Glomerular visceral epithelial cell (primary cell): ENCODE measurements at regions not wholly inside any gene's neighbourhood (a gene's known extent, or its start where the extent isn't known, plus 50 kb on each side); places are given as distances from the start of the nearest gene placed in this dataset.

Experiments used
- DNase-seq: peaks from one replicate; pipeline ENCODE4 v3.0.0-alpha.2; 2016; ENCODE audit errors: extremely low spot score

GRCh38 chr5:3281366-3281765 is 314.3 kb upstream of the IRX1 start:
- DNase-seq, result no peak

- no peak for DNase-seq
Observed at GRCh38 chr5:3278643-3279042, 317.0 kb upstream of the IRX1 start.

- DNase-seq, result no peak
Observed at GRCh38 chr5:3277590-3278196, 317.9 kb upstream of the IRX1 start.

GRCh38 chr5:3276896-3277295 is 318.7 kb upstream of the IRX1 start:
- no peak for DNase-seq

GRCh38 chr5:3269395-3270169 is 326.1 kb upstream of the IRX1 start:
- DNase-seq, result no peak

- DNase-seq, result no peak
Observed at GRCh38 chr5:3268760-3269330, 326.8 kb upstream of the IRX1 start.

- DNase-seq, result no peak
Observed at GRCh38 chr5:3266861-3267260, 328.8 kb upstream of the IRX1 start.

- DNase-seq, result no peak
Observed at GRCh38 chr5:3265936-3266335, 329.7 kb upstream of the IRX1 start.

DNA sequence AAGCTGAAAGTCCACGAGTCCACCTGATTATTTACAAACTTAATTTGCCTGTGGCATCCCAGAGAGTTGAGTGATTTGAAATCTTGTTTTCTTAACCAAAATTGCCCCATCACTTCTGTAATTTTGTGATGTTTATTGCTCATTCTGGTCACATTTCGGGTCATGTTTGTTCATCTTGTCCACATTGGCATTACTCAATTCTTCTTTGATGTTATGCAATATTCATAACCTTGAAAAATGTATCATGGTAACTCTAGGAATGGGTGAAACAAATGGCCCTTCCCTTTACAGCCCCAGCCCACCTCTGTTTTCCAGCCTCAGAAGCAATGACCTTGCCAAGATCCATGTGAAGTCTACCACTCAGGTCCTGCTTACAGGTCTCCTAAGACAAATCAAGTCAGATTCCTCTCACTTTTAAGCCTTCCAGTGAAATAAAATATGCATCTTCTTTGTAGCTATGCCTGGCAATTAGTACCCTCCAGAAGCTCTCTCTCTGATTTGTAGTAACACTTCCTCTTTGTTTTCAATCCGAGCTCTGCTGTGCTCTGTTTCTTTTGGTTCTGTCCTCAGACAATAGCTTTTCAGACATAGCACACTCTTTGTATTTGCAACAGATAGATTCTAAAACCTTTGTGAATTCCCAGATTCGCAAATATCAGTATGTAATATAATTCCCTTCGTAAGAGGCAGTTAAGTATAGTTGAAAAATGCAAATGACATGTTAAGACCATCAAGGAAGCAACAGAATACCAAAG is 330.3 kb upstream of the IRX1 start:
- DNase-seq, result no peak

GRCh38 chr5:3262451-3262850 is 333.2 kb upstream of the IRX1 start:
- DNase-seq, result no peak

GRCh38 chr5:3261081-3261480 is 334.6 kb upstream of the IRX1 start:
- no peak for DNase-seq

DNA sequence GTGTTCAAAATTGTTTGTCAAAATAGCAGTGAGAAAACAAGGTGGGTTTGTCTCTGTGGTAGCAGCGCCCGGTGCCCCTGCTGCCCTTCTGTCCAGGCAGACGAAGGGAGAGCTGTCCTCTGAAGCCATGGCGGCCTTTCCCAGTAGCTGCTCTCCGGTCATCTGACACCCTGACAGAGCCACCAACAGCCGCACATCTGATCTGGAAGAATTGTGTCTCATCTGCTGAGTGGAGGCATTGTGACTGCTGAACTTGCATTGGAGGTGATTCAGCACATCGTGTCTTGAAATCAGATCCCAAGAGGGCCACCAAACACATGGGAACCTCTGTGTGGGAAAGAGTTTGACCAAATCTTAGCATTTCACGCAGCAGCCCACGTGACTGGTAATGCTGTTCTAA is 337.6 kb upstream of the IRX1 start:
- no peak for DNase-seq

- DNase-seq, result no peak
Observed at GRCh38 chr5:3252235-3252634, 343.4 kb upstream of the IRX1 start.

- DNase-seq, result no peak
Observed at GRCh38 chr5:3251784-3252183, 343.8 kb upstream of the IRX1 start.

DNA sequence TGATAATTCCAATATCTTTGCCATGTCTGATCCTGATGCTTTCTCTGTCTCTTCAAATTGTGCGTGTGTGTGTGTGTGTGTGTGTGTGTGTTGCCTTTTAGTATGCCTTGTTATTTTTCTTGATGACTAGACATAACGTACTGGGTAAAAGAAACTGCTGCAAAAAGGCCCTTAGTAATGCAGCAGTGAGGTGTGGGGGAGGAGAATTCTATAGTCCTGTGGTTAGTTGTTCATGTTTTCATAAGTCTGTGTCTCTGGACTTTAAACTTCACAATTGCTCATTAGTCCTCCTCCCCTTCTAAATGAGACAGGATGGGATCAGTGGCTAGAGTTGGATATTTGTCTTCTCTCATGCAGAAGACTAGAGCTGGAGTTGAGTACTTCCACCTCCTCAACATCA is 346.2 kb upstream of the IRX1 start:
- no peak for DNase-seq

- no peak for DNase-seq
Observed at GRCh38 chr5:3237276-3237868, 358.3 kb upstream of the IRX1 start.

- no peak for DNase-seq
Observed at GRCh38 chr5:3234566-3234965, 361.1 kb upstream of the IRX1 start.

GRCh38 chr5:3230941-3231340 is 364.7 kb upstream of the IRX1 start:
- DNase-seq, result no peak

GRCh38 chr5:3230254-3230653 is 365.4 kb upstream of the IRX1 start:
- no peak for DNase-seq

- no peak for DNase-seq
Observed at GRCh38 chr5:3226196-3226920, 369.3 kb upstream of the IRX1 start.

DNA sequence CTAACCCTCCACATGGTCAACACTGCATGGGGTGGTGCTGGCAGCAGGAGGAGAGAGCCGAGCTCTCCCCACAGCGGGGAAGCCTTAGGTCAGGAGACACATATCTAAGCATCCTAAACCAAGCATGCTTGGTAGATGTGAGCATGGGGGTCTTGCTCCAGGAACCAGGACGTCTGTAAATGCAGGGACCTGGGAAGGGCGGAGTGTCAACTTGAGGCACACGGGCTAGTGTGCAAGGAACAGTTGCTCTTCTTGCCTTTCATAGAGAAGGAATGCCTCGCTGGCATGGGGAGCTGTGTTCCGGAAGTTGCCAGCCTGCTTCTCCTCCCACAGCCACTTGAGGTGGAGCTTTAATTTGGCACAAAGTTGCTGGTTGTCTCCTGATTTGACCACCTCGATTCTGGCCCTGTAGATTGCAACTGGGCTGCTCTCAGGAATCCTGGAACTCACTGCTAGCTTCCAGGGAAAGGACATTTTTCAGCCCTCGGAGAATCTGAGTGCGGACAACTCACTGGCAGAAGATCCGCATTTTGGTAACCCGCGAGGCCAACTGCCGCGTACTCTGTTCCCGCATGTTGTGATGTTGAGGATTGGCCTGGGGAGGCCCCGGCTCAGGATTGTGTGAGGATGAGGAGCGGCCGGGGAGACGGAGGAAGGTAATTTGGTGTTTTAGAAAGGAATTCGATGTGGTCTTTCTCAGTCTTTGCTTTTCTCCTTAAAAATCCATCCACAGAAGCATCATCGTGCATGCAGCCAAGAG is 370.3 kb upstream of the IRX1 start:
- DNase-seq, result no peak
